ENCODE measurements at regions not wholly inside any gene's neighbourhood (a gene's known extent, or its start where the extent isn't known, plus 50 kb on each side); places are given as distances from the start of the nearest gene placed in this dataset.

DNA sequence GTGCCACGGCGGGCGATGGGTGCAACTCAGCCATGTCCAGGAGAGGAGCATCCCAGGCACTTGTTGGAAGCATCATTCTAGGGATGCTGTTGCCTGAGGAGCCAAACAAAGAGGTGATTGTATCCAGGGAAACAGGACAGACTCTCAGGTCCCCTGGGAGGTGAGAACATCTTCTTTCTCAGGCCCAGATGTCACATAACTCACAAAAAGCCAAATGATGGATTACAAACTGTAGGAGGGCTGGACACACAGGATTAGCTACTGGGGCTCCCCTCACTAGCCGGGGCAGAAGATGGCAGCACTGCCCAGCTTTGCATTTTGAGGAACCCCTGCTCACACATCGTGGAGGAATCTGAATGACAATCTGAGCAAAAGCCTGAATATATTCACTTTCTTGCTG is 64.7 kb upstream of the NFIL3 start:
- TF ChIP-seq, protein P1, sequence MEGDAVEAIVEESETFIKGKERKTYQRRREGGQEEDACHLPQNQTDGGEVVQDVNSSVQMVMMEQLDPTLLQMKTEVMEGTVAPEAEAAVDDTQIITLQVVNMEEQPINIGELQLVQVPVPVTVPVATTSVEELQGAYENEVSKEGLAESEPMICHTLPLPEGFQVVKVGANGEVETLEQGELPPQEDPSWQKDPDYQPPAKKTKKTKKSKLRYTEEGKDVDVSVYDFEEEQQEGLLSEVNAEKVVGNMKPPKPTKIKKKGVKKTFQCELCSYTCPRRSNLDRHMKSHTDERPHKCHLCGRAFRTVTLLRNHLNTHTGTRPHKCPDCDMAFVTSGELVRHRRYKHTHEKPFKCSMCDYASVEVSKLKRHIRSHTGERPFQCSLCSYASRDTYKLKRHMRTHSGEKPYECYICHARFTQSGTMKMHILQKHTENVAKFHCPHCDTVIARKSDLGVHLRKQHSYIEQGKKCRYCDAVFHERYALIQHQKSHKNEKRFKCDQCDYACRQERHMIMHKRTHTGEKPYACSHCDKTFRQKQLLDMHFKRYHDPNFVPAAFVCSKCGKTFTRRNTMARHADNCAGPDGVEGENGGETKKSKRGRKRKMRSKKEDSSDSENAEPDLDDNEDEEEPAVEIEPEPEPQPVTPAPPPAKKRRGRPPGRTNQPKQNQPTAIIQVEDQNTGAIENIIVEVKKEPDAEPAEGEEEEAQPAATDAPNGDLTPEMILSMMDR (conservative IDR thresholded peaks at IDR 0.05): no peak
- no peak for TF ChIP-seq EZH2 (IDR thresholded peaks at IDR 0.05; ENCODE audit: low read depth)

Data from PC-9 (cell line).